HepG2 (cell line): ENCODE measurements at regions not wholly inside any gene's neighbourhood (a gene's known extent, or its start where the extent isn't known, plus 50 kb on each side); places are given as distances from the start of the nearest gene placed in this dataset.

Source experiments
- NFE2L1 ChIP-seq: sonication (generic); formaldehyde crosslinking; IDR thresholded peaks from 2 replicates; pipeline ENCODE4 v1.4.0; 2020; ENCODE audit warnings: missing genetic modification reagents, mild to moderate bottlenecking, borderline replicate concordance
- NR2C2 ChIP-seq: sonication (generic); formaldehyde crosslinking; IDR thresholded peaks from 2 replicates; pipeline ENCODE4 v1.4.0; 2020; ENCODE audit warnings: missing genetic modification reagents, mild to moderate bottlenecking, moderate library complexity, borderline replicate concordance
- POLR2A ChIP-seq, 2 experiments: IDR thresholded peaks; 2 replicates each; pipeline ENCODE4 v1.6.1; 2011; ENCODE audit warnings: low read depth in 2 of 2, low read length in 2 of 2, mild to moderate bottlenecking in 1 of 2, moderate library complexity in 1 of 2; ENCODE audit not compliant: insufficient read depth in 1 of 2
- RAD21 ChIP-seq: fragments of 450-650 bp; formaldehyde crosslinking; IDR thresholded peaks from 2 replicates; pipeline ENCODE4 v1.5.0; 2020; ENCODE audit warnings: mild to moderate bottlenecking
- ZKSCAN1 ChIP-seq: fragments of 150-350 bp; IDR thresholded peaks from 2 replicates; pipeline ENCODE4 v1.6.1; 2014; ENCODE audit warnings: low read length
- ZNF781 ChIP-seq: sonication (generic); formaldehyde crosslinking; IDR thresholded peaks from 2 replicates; pipeline ENCODE4 v1.5.1; 2020; ENCODE audit warnings: borderline replicate concordance, mild to moderate bottlenecking, missing genetic modification reagents; ENCODE audit errors: not compliant biosample characterization
- TF ChIP-seq, protein P1 (sequence below): IDR thresholded peaks from 2 replicates; pipeline ENCODE4 v1.6.1; 2016; ENCODE audit warnings: missing compliant biosample characterization, missing genetic modification reagents, borderline replicate concordance

DNA sequence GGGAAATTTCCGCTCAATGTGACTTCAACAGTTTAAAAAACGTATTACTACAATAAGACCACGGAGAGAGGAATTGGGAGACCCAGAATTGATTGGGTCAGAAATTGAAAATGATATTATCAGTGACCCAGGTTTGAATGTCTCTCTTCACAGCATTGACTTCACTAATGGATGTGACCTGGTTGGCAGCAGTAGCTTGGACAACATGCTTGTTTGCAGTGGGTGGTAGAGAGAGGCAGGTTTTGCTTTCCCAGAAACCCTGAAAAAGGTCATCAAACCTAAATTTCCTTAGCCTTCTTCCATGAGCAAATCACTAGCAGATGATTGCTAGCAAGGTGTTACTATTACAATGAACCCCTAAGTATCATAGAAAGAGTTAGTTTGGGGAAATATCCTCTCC lies 89.7 kb upstream of the ANTXRL start:
- TF ChIP-seq NFE2L1 (no peak), RAD21 (CRISPR knock-in tag) (no peak), NR2C2 (CRISPR knock-in tag) (no peak), ZKSCAN1 (no peak), POLR2A (IDR thresholded peaks at IDR 0.05; ENCODE audit: insufficient read depth in 1 of 2, low read depth in 2 of 2, low read length in 2 of 2) (no peak), ZNF781 (CRISPR knock-in tag) (no peak)
- TF ChIP-seq, protein P1, sequence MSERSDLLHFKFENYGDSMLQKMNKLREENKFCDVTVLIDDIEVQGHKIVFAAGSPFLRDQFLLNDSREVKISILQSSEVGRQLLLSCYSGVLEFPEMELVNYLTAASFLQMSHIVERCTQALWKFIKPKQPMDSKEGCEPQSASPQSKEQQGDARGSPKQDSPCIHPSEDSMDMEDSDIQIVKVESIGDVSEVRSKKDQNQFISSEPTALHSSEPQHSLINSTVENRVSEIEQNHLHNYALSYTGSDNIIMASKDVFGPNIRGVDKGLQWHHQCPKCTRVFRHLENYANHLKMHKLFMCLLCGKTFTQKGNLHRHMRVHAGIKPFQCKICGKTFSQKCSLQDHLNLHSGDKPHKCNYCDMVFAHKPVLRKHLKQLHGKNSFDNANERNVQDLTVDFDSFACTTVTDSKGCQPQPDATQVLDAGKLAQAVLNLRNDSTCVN (CRISPR knock-in tag) = no peak
